WI38 (cell line): ENCODE measurements at regions not wholly inside any gene's neighbourhood (a gene's known extent, or its start where the extent isn't known, plus 50 kb on each side); places are given as distances from the start of the nearest gene placed in this dataset.

ENCODE experiments used
- H3K4me3 ChIP-seq: 2 replicates; pipeline ENCODE4 v1.5.1; 2011; ENCODE audit warnings: low read depth, mild to moderate bottlenecking, control low read depth, low read length
- TF ChIP-seq, protein P1 (sequence below): IDR thresholded peaks from 2 replicates; pipeline ENCODE4 v1.5.1; 2012; ENCODE audit warnings: low read depth, mild to moderate bottlenecking, control low read depth, low read length

DNA sequence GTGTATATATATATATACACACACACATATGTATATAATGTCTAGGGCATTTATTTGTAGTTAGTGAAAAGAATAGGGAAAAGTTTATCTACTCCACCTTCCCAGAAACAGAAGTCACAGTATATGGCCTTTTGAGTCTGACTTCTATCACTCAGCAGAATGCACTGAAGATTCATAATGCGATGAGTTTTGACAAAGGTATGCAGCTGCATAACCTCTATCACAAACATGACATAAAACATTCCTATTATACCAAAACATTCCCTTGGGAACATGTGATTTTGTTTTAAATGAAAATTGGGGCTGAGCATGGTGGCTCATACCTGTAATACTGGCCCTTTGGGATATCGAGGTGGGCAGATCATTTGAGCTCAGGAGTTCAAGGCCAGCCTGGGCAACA is 137.3 kb upstream of the EEPD1 start:
- TF ChIP-seq, protein P1, sequence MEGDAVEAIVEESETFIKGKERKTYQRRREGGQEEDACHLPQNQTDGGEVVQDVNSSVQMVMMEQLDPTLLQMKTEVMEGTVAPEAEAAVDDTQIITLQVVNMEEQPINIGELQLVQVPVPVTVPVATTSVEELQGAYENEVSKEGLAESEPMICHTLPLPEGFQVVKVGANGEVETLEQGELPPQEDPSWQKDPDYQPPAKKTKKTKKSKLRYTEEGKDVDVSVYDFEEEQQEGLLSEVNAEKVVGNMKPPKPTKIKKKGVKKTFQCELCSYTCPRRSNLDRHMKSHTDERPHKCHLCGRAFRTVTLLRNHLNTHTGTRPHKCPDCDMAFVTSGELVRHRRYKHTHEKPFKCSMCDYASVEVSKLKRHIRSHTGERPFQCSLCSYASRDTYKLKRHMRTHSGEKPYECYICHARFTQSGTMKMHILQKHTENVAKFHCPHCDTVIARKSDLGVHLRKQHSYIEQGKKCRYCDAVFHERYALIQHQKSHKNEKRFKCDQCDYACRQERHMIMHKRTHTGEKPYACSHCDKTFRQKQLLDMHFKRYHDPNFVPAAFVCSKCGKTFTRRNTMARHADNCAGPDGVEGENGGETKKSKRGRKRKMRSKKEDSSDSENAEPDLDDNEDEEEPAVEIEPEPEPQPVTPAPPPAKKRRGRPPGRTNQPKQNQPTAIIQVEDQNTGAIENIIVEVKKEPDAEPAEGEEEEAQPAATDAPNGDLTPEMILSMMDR = no peak
- no peak overlapping the region for H3K4me3 ChIP-seq

DNA sequence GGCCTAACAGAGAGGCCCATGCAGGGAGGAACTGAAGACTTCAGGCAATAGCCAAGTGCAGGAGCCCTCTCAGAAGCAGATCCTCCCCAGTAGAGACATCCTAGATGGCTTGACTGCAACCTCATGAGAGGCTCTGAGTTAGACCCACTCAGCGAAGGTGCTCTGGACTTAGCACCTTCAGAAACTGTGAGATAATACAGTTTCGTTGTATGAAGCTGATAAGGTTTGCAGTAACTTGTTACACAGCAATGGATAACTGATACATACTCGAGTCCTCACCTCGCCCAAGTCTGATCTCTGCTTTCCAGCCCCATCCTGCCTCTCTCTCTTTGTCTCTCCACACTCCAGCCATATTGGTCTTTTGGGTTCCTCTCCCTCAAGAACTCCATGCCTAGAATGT is 136.4 kb upstream of the EEPD1 start:
- TF ChIP-seq, protein P1 = no peak

DNA sequence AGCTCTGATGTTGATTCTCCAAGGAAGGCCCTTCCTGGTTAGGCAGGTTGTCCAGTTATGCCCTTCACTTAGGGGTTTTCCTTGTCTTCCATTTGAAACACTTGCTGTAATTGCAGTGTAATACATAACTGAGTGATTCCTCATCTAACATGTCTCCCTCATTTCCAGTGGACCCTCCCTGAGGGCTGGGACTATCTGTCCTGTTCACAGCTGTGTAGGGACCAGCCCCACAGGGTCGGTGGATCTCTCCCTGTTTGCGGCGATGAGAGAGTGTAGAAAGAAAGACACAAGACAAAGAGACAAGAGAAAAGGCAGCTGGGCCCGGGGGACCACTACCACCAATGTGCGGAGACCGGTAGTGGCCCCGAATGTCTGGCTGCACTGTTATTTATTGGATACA is 135.9 kb upstream of the EEPD1 start:
- no peak overlapping the region for H3K4me3 ChIP-seq
- TF ChIP-seq, protein P1 = no peak

More for the DNA sequence above, 136.4 kb upstream of the EEPD1 start:
- no peak overlapping the region for H3K4me3 ChIP-seq

DNA sequence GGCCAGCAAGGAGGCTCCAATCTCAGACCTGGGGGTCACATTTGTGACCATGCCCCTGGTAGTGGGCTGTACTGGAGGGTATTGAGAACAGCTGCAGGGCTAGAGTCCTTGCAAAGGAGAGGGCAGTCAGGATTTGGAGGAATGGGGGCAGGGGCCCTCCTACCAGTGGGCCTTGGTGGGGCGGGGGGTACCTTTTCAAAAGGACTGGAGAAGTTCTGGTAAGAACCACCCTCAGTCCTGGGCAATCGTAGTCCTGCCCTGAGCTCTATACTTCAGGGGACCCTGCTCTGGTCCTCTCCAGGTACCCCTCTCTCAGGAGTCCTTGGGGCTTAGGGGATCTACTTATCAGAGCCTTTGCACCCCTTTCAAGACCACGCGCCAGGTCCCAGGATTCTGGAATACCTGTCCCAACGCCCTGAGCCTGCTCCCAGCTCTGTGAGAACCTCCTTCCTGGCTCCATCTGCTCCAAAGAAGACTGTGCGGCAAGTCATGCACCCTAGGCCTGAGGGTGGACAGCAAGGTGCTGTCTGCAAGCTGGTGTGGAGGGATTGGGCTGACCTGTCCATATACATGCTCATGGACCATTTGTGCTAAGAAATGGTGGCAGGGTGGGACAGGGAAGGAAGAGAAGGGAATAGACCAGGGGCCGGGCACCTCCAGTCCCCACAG is 134.1 kb upstream of the EEPD1 start:
- TF ChIP-seq, protein P1 = no peak
- H3K4me3 ChIP-seq = no peak overlapping the region

DNA sequence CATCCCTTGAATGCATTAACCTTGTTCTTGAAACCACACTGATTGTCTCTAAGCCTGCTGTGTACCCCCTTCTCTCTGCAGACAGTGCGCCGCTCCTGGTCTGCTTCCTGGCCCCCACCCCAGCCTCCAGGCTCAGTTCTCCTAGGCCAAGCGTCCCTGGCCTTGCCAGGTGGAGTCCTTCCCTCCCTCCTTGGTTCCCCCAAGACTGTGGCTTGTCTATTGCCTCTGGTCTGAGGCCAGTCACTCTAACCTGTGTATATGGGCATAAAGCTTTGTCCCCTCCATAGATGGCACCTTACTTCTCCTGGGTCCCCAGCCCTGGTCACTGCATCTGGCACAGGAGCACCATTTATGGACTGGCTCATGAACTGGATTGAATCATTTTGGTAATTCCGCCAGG is 133.5 kb upstream of the EEPD1 start:
- no peak overlapping the region for H3K4me3 ChIP-seq
- TF ChIP-seq, protein P1 = no peak

DNA sequence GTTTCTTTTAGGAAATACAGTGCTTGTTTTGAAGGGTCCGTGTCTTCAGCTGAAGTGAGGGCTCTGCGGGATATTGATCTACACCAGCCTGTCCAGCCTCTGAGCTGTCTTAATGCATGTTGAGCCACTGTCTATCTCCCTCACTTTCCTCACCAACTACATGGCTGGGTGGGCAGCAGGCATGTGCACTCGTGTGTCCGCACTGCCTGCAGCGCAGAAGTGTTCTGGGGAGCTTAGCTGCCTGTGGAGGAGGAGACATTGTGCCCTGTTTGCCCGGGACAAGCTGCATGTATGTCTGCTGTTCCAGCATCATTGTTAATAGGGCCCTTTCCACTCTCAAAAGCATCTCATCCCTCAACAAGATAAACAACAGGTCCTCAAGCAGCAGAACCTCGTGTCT is 133.1 kb upstream of the EEPD1 start:
- TF ChIP-seq, protein P1 = no peak
- H3K4me3 ChIP-seq = no peak overlapping the region

DNA sequence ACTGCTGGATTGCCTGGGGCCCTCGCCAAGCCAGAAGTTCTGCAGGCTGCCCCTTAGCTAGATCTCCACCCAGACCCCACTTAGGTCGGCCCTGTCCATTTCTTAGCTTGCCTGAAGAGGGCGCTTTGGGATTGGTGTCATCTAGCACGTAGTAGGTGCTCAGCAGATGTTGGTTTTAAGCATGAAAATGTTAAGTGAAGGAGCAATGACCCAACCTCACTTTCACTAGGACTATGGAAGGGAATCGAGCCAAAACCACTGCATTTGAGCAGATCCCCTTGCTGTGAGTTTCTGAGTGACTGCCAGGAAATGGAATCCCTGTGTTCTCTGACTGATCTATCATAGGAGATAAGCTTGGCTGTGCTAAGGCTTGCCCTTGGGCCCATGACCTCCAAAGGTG is 131.7 kb upstream of the EEPD1 start:
- TF ChIP-seq, protein P1 = no peak
- H3K4me3 ChIP-seq = no peak overlapping the region
